ENCODE measurements at regions not wholly inside any gene's neighbourhood (a gene's known extent, or its start where the extent isn't known, plus 50 kb on each side); places are given as distances from the start of the nearest gene placed in this dataset.
"Not testable (repeated sequence)": the region's sequence is repeated elsewhere in the genome, so short reads cannot be mapped to it uniquely, and the experiment has no call there.

GRCh38 chr10:53430127-53430891 is 657.7 kb upstream of the MBL2 start:
- DNase-seq, result no peak

GRCh38 chr10:53422223-53422888 is 649.8 kb upstream of the MBL2 start:
- DNase-seq, result no peak

- no peak for DNase-seq
Observed at GRCh38 chr10:53412651-53413050, 640.1 kb upstream of the MBL2 start.

GRCh38 chr10:53406532-53406931 is 633.9 kb upstream of the MBL2 start:
- DNase-seq, result no peak

- no peak for DNase-seq
Observed at GRCh38 chr10:53403688-53404087, 631.1 kb upstream of the MBL2 start.

- no peak for DNase-seq
Observed at GRCh38 chr10:53402594-53402993, 630.0 kb upstream of the MBL2 start.

GRCh38 chr10:53401536-53401935 is 629.0 kb upstream of the MBL2 start:
- DNase-seq, result no peak

- no peak for DNase-seq
Observed at GRCh38 chr10:53396876-53397275, 624.3 kb upstream of the MBL2 start.

- DNase-seq, result no peak
Observed at GRCh38 chr10:53395449-53395848, 622.9 kb upstream of the MBL2 start.

GRCh38 chr10:53387562-53387961 is 615.0 kb upstream of the MBL2 start:
- DNase-seq, result no peak

- DNase-seq, result no peak
Observed at GRCh38 chr10:53382543-53382942, 610.0 kb upstream of the MBL2 start.

- no peak for DNase-seq
Observed at GRCh38 chr10:53379956-53380355, 607.4 kb upstream of the MBL2 start.

GRCh38 chr10:53370347-53370746 is 597.8 kb upstream of the MBL2 start:
- DNase-seq, result no peak

- no peak for DNase-seq
Observed at GRCh38 chr10:53361936-53362335, 589.4 kb upstream of the MBL2 start.

- no peak for DNase-seq
Observed at GRCh38 chr10:53361281-53361680, 588.7 kb upstream of the MBL2 start.

GRCh38 chr10:53358978-53359377 is 586.4 kb upstream of the MBL2 start:
- not testable (repeated sequence) for DNase-seq

- DNase-seq, result no peak
Observed at GRCh38 chr10:53358536-53358935, 586.0 kb upstream of the MBL2 start.

- DNase-seq, result no peak
Observed at GRCh38 chr10:53357587-53357986, 585.0 kb upstream of the MBL2 start.

- no peak for DNase-seq
Observed at GRCh38 chr10:53356616-53357349, 584.2 kb upstream of the MBL2 start.

- not testable (repeated sequence) for DNase-seq
Observed at GRCh38 chr10:53342531-53342930, 569.9 kb upstream of the MBL2 start.

GRCh38 chr10:53338199-53338598 is 565.6 kb upstream of the MBL2 start:
- DNase-seq, result not testable (repeated sequence)

GRCh38 chr10:53335803-53336422 is 563.3 kb upstream of the MBL2 start:
- not testable (repeated sequence) for DNase-seq

GRCh38 chr10:53331460-53331859 is 558.9 kb upstream of the MBL2 start:
- no peak for DNase-seq

All from CD4-positive, alpha-beta T cell treated with Interleukin-15 for 1 hour (primary cell).